HAP-1 (cell line): ENCODE measurements at regions not wholly inside any gene's neighbourhood (a gene's known extent, or its start where the extent isn't known, plus 50 kb on each side); places are given as distances from the start of the nearest gene placed in this dataset.

Source experiments
- DNase-seq, 2 experiments: peaks; one replicate each; pipeline ENCODE4 v3.0.0-alpha.2; 2016 to 2020; ENCODE audit warnings: low spot score in 2 of 2
- H3K27me3 ChIP-seq: fragments of 250-450 bp; sonication (Bioruptor Pico); 2 replicates; pipeline ENCODE4 v1.5.1; 2020; ENCODE audit warnings: low read depth, mild to moderate bottlenecking, moderate library complexity
- H3K36me3 ChIP-seq: fragments of 250-450 bp; sonication (Bioruptor Pico); replicated peaks from 2 replicates; pipeline ENCODE4 v1.5.1; 2020; ENCODE audit warnings: mild to moderate bottlenecking
- H3K4me1 ChIP-seq: fragments of 250-450 bp; sonication (Bioruptor Pico); 2 replicates; pipeline ENCODE4 v1.5.1; 2020; ENCODE audit warnings: mild to moderate bottlenecking
- H3K4me3 ChIP-seq: fragments of 250-450 bp; sonication (Bioruptor Pico); 2 replicates; pipeline ENCODE4 v1.5.1; 2020; ENCODE audit warnings: mild to moderate bottlenecking, moderate library complexity
- H3K9me3 ChIP-seq: fragments of 250-450 bp; sonication (Bioruptor Pico); 2 replicates; pipeline ENCODE4 v1.5.1; 2020; ENCODE audit warnings: mild to moderate bottlenecking, moderate library complexity
- in situ Hi-C: fragments of 300-500 bp; cut with MboI; formaldehyde crosslinking; loops from 3 replicates; pipeline ENCODE4 v1.14.3; 2020; ENCODE audit warnings: low sequenced_read_pairs, inconsistent platforms, mixed read lengths

DNA sequence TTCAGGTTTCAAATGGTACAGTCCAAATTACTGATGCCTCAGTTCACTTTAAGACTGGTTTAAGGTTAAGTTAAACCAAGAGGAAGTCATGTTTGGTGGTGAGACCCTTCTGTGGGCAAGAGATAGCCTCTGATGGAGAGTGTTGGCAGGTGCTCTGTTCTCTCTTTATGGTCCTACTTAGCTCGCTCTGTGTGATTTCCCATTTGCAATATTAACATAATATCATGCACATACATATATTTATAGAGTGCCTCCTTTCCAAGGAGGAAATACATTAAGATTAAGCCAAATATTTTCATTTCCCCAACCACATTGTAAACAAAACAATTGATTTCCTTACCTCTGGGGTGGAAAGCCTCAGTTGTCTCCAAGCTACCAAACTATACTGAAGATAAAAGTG lies 222.4 kb downstream of the PIK3C3 start:
- in situ Hi-C loops: no loop called here
- H3K4me1 ChIP-seq: no peaks in the 10 kb centered on the region
- H3K36me3 ChIP-seq: no peaks in the 10 kb centered on the region
- no peak overlapping the region for H3K4me3 ChIP-seq
- no peaks in the 10 kb centered on the region for H3K9me3 ChIP-seq
- H3K27me3 ChIP-seq: no peaks in the 10 kb centered on the region; the same call in 1 of the 2 replicates
- no peak for DNase-seq

DNA sequence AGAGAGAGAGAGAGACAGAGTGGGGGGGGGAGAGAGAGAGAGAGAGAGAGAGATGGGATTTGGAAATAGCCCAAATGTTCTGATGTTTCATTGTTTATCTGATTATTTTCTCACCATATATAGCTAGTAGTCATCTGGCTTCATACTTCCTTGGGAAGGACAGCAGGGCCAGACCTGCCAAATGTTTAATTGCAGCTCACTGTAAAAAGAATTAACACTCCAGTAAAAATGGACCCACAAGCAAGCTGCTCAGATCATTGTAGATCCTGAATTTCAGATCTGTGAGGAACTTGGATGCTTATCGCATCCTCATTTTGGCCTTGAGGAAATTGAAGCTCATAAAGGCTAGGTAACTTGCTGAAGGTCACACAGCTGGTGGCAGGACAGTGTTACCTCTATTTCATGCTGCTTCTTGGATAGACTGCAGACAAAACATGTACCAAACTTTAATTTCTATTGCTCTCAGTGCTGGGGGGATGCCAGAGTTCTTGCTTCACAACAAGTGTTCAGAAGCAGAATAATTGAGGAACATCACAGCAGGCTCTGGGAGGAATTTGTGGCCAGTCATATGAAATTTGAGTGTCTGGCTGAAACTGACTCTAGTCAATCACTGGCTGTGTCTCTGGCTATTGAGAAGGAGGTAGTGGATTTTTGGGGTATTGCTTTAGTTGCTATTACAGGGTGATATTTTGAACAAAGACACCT lies 223.5 kb downstream of the PIK3C3 start:
- in situ Hi-C loops: no loop called here
- Histone ChIP-seq H3K4me3 (no peak overlapping the region), H3K36me3 (no peaks in the 10 kb centered on the region), H3K27me3 (no peaks in the 10 kb centered on the region; the same call in 1 of the 2 replicates), H3K4me1 (no peaks in the 10 kb centered on the region), H3K9me3 (no peaks in the 10 kb centered on the region)
- DNase-seq: no peak

DNA sequence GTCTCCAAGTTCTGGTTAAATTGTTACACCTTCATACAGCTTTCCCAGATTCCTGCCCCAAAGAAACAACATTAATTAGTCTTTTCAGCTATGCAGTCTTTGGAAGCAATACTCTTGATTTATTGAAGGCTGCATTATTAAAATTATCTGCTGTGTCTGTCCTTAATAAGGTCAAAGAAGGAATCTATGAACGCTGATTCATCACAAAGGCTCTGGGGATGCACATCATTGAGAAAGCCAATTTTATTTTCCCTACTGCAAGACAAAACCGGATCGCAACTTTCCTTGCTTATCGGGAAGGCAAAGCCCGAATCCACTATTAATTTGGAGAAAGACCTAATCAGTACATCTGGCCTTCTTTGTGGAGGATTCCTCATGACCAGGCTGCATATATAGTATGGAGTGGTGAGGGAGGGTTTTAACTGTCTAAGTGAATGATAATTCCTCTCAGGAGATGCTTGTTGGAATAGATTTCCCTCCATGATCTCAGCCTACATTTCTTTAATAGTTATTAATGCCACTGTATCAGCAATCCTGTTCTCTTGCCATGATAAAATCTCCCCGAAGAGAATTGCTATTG lies 224.6 kb downstream of the PIK3C3 start:
- in situ Hi-C loops: no loop called here
- no peaks in the 10 kb centered on the region for H3K36me3 ChIP-seq

DNA sequence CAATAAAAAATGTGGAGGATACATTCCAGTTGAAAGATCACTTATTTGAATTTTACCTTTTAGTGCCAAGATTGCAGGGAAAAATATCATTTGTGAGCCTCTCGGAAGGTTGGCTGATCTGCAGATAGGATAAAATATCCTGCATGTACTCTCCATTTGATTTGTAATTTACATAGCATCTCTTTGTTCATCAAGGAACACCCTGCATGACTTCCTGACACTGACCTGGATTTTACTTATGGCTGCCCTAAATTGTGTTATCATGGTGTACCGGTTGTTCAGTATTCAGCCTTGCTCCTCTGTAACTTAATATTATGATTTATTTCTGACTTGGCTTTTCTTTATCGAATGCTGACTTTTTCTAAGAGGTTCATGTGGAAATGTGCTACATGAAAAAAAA lies 226.4 kb downstream of the PIK3C3 start:
- H3K4me3 ChIP-seq: no peak overlapping the region
- in situ Hi-C loops: no loop called here
- DNase-seq: no peak
- no peaks in the 10 kb centered on the region for H3K36me3 ChIP-seq
- no peaks in the 10 kb centered on the region for H3K4me1 ChIP-seq
- no peaks in the 10 kb centered on the region; the same call in 1 of the 2 replicates for H3K27me3 ChIP-seq
- no peaks in the 10 kb centered on the region for H3K9me3 ChIP-seq

More for the DNA sequence above, 224.6 kb downstream of the PIK3C3 start:
- no peak for DNase-seq
- H3K27me3 ChIP-seq: no peaks in the 10 kb centered on the region; the same call in 1 of the 2 replicates
- H3K4me1 ChIP-seq: no peaks in the 10 kb centered on the region
- H3K9me3 ChIP-seq: no peaks in the 10 kb centered on the region
- H3K4me3 ChIP-seq: no peak overlapping the region

DNA sequence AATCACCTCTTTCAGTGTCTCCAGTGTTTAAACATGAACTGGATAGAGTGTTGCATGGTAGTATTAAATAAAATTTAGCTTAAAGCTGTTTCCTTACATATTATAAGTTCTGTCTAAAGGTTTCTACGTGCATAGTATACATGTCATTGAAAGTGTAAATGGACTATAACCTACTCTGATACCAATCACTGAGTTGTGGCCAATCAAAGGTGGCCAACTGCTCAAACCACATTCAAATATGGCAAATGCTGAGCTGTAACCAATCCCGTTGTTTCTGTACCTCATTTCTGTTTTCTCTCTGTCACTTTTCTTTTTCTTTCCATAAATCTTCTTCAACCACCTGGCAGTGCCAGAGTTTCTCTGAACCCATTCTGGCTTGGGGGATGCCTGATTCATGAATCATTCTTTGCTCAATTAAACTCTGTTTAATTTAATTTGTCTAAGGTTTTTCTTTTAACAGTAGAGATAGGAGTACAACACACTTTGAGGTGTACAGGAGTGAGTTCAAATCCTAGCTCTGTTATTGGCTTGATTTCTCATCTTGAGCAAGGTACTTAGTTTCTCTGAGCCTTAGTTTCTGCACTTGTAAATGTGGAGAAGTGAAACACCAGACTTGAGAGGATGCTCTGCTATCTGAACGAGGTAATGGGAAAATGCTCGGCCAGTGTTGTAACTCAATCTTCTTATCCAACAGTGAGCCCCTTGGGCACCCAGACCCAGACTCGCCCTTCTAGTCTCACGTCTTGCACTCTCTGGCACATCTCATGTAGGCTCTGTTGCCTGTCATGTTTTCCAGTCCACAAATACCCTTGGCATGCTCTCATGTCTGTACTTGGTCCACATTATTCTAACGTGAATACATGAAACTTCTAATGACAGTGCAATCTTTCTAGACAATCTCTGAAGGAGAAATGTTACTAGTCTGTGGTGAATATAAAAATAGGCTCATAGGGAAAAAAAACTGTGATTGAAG lies 228.0 kb downstream of the PIK3C3 start:
- in situ Hi-C loops: no loop called here
- Histone ChIP-seq H3K27me3 (no peaks in the 10 kb centered on the region), H3K4me3 (no peak overlapping the region), H3K36me3 (no peaks in the 10 kb centered on the region), H3K4me1 (no peaks in the 10 kb centered on the region), H3K9me3 (no peaks in the 10 kb centered on the region)
- no peak for DNase-seq

DNA sequence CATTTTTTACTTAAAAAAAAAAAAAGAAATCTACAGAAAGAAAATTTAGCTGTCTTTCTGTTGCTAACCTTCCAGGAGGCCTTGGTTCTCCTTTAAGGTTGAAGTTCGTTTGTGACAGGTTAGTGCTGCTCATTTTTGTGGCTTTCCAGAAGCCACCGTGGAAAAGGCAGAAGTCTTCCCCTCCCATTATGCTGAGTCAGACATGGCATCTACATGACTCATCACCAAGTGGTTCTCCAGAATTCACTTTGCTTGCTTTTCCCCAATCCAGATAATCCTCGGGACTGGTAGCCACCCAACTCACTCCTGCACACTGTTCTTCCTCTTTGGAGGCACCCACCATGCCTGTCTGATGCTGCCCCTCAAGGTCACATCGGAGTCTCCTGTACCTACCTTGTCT lies 228.7 kb downstream of the PIK3C3 start:
- Histone ChIP-seq H3K9me3 (no peaks in the 10 kb centered on the region), H3K27me3 (no peaks in the 10 kb centered on the region), H3K4me3 (no peak overlapping the region), H3K4me1 (no peaks in the 10 kb centered on the region), H3K36me3 (no peaks in the 10 kb centered on the region)
- in situ Hi-C loops: no loop called here
- DNase-seq: no peak

DNA sequence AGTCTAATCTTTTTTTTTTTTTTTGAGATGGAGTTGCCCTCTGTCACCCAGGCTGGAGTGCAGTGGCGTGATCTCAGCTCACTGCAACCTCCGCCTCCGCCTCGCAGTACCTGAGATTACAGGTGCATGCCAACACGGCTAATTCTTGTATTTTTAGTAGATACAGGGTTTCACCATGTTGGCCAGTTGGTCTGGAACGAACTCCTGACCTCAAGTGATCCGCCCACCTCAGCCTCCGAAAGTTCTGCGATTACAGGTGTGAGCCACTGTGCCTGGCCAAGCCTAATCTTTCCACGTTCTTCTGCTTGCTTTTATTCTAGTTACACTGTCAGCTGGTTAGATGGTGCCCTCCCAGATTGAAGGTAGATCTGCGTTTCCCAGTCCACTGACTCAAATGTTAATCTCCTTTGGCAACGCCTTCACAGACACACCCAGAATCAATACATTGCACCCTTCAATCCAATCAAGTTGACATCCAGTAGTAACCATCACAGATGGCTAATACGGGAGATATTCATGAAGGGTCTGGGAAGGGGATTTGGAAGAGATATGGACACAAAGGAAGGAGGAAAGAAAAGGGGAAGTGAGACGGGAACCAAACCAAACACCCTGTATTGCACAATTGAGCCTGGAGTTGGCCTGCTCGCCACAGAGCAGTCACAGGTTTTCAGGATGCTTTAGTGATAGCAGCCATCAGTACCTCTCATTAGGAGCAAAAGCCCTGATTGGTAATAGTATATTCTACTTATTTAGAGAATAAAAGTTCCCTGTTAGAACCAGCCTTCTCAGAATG lies 229.8 kb downstream of the PIK3C3 start:
- Histone ChIP-seq H3K4me1 (no peaks in the 10 kb centered on the region), H3K4me3 (no peak overlapping the region), H3K9me3 (no peaks in the 10 kb centered on the region), H3K36me3 (no peaks in the 10 kb centered on the region), H3K27me3 (no peaks in the 10 kb centered on the region)
- in situ Hi-C loops: no loop called here
- no peak for DNase-seq

DNA sequence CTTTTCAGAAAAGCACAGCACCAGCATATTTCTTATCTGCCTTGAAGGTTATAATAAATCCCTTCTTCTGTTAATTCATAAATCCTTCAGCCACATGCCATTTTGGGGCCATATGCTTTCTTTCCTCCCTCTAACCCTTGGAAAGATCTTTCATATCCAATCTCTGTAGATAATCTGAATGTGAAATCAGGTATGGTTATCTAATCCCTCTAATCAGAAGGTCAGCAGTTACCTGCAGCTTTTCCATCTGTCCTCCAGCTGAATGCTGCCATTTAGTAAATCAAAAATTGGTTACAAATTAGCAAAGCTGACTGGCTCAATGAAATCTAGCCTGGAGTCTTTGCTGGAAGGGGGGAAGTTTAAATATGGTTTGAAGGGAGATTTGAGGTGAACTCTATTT lies 230.5 kb downstream of the PIK3C3 start:
- Histone ChIP-seq H3K36me3 (no peaks in the 10 kb centered on the region), H3K9me3 (no peaks in the 10 kb centered on the region), H3K27me3 (no peaks in the 10 kb centered on the region), H3K4me1 (no peaks in the 10 kb centered on the region), H3K4me3 (no peak overlapping the region)
- in situ Hi-C loops: no loop called here
- DNase-seq: no peak

DNA sequence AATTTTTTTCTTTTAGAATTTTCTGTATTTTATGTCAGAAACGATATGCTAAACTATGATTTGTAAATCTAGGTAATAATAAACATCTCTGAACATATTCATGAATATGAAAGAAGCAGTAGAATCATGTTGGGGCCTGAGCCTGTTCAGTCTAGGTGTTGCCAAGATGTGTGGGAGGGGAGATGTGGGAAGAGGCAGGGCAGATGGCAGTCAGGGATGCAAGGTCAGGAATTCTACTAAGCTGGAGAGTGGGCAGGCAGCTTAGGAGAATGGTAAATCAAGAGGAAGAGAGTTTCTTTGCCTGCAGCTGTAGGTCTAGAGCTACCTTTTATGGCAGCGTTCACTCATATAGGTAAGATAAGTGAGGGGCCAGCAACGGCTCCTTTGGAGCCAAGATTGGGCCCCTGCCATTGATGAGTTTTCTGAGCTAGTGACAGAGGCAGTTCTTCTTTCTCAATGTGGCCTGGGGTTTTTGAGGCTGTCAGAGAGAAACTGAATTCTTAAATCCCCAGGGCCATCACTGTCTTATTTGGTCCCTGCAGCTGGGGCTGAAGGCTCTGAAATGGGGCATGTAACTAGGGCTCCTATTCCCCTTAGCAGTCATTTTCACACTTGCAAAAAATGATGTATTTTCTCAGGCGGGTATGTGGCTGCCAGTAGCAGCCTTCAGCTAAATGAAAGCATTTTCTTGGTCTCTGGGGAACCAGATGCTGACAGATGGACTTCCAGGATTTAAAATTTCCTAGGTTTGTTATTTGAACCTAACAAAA lies 232.8 kb downstream of the PIK3C3 start:
- Histone ChIP-seq H3K36me3 (no peaks in the 10 kb centered on the region), H3K9me3 (no peaks in the 10 kb centered on the region), H3K4me3 (no peak overlapping the region), H3K4me1 (peaks cover 4% of the 10 kb centered on the region; the same call in 1 of the 2 replicates), H3K27me3 (no peaks in the 10 kb centered on the region)
- no peak for DNase-seq
- in situ Hi-C loops: no loop called here

DNA sequence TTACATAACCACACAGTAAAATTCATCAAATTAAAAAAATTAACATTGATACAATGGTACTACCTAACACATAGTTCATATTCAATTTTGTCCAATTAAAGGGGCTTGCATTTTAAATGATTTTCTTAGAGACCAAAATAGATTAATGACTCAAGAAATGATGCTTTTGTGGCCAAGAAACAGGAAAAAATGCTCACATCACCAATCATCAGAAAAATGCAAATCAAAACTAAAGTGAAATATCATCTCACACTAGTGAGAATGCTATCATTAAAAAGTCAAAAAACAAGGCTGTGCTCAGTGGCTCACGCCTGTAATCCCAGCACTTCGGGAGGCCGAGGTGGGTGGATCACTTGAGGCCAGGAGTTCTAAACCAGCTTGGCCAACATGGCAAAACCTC lies 235.6 kb downstream of the PIK3C3 start:
- DNase-seq: no peak
- in situ Hi-C loops: no loop called here
- Histone ChIP-seq H3K4me1 (peaks cover 4% of the 10 kb centered on the region; the same call in 1 of the 2 replicates), H3K9me3 (no peaks in the 10 kb centered on the region), H3K4me3 (no peak overlapping the region), H3K27me3 (no peaks in the 10 kb centered on the region), H3K36me3 (no peaks in the 10 kb centered on the region)

DNA sequence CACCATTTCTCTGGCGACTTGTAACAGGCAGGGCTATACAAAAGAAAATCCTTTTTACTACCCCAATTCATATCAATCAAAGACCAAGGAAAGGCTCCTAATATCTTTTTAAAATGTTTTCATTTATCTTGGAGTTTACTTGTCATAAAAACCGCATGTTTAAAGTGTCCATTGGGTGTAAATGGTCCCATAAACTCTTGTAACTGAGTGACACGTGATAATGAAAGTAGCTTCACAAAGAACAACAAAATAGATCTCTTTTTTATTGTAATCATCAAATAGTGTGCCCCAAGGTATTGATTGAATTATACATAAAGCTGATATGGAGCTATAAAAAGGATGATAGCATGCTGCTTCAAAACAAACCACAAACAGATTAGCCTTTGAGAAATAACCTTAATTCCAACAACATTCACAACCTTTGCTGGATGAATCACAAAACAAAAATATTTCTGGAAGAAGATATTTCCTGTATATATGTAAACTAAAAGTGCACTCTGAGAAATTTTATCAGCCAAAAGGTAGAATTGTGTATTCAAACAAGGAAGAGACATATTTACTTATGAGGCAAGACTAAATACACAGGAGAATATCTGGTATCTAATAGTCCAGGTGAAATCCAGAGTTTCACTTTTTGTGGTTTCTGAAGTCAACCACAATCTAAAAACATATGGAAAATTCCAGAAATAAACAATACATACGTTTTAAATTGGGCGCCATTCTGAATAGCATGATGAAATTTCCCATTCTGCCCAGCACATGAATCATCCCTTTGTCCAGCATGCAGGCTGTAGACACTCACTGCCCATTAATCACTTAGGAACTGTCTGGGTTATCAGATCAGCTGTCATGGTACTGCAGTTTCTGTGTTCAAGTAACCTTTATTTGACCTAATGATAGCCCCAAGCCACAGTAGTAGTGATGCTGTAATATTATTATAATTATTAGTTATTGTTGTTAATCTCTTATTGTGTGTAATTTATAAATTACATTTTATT lies 237.5 kb downstream of the PIK3C3 start:
- Histone ChIP-seq H3K4me3 (no peak overlapping the region), H3K4me1 (peaks cover 21% of the 10 kb centered on the region), H3K9me3 (no peaks in the 10 kb centered on the region), H3K36me3 (no peaks in the 10 kb centered on the region), H3K27me3 (no peaks in the 10 kb centered on the region)
- DNase-seq: no peak
- in situ Hi-C loops: no loop called here

DNA sequence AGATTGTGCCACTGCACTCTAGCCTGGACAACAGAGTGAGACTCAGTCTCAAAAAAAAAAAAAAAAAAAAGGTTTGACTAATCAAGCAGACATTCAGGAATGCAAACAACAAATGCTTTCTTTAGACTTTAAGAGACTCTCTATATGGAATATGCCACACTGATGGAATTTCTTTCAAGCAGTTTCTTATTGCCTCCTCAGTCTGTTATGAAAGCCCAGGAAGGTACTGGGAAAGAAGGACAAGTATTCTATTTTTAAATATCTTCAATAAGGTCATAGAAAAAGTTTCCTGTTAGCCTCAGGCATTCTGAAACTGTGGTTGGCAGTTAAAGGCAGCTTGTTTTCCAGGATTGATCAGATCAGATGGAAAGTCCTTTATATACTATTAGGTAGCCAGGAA lies 241.6 kb downstream of the PIK3C3 start:
- in situ Hi-C loops: no loop called here
- peaks cover 22% of the 10 kb centered on the region for H3K4me1 ChIP-seq
- no peak overlapping the region for H3K4me3 ChIP-seq
- no peaks in the 10 kb centered on the region for H3K9me3 ChIP-seq
- H3K36me3 ChIP-seq: no peaks in the 10 kb centered on the region
- DNase-seq: peak in 1 of 2 experiments; percentile 52
- no peaks in the 10 kb centered on the region for H3K27me3 ChIP-seq
